ENCODE measurements at regions not wholly inside any gene's neighbourhood (a gene's known extent, or its start where the extent isn't known, plus 50 kb on each side); places are given as distances from the start of the nearest gene placed in this dataset.

- Histone ChIP-seq H3K4me1 (no peaks in the 10 kb centered on the region), H3K27me3 (replicated peaks; ENCODE audit: control insufficient read depth, insufficient read depth, low read length) (no peaks in the 10 kb centered on the region), H3K9me3 (no peaks in the 10 kb centered on the region), H3K36me3 (ENCODE audit: control insufficient read depth, insufficient read depth, low read length) (no peaks in the 10 kb centered on the region), H3K4me3 (ENCODE audit: low read depth, low read length) (no peak overlapping the region)
- H3K4me1 Mint-ChIP-seq (ENCODE audit: low read depth, unreplicated experiment): no peaks in the 10 kb centered on the region
- no peak for DNase-seq
- no peaks in the 10 kb centered on the region for H3K9me3 Mint-ChIP-seq (ENCODE audit: unreplicated experiment)
- H3K27ac Mint-ChIP-seq (ENCODE audit: unreplicated experiment): no peak overlapping the region
- POLR2A ChIA-PET: no interaction called here
- no peak overlapping the region for H3K4me3 Mint-ChIP-seq (ENCODE audit: unreplicated experiment)
- no peaks in the 10 kb centered on the region for H3K27me3 Mint-ChIP-seq (ENCODE audit: insufficient read depth, unreplicated experiment)
- no peak for TF ChIP-seq CTCF (IDR thresholded peaks at IDR 0.05; ENCODE audit: insufficient read depth in 1 of 2, low read depth in 1 of 2, low read length in 1 of 2, severe bottlenecking in 1 of 2, unreplicated experiment in 1 of 2)
- intact Hi-C loops (cut with micrococcal nuclease; ENCODE audit: unreplicated experiment): no loop called here
- no TSS peak for BruUV-seq (replicated peaks)
- H3K36me3 Mint-ChIP-seq (ENCODE audit: insufficient read depth, unreplicated experiment): no peaks in the 10 kb centered on the region
- CTCF ChIA-PET: no interaction called here
Measured at GRCh38 chr3:187430576-187430975, 62.4 kb downstream of the RTP4 start.
